Uterus (tissue), 2 donors: ENCODE measurements at regions not wholly inside any gene's neighbourhood (a gene's known extent, or its start where the extent isn't known, plus 50 kb on each side); places are given as distances from the start of the nearest gene placed in this dataset.

Source experiments
- POLR2A ChIP-seq, 2 donors: fragments of 450-650 bp; IDR thresholded peaks; one replicate each; pipeline ENCODE4 v1.6.1; 2016; ENCODE audit warnings: antibody characterized with exemption in 2 of 2, mild to moderate bottlenecking in 1 of 2, moderate library complexity in 1 of 2
- TF ChIP-seq, protein P1 (sequence below), 4 experiments: fragments of 200-600 bp in 2 of 4; fragments of 450-650 bp in 2 of 4; sonication (generic) in 2 of 4; IDR thresholded peaks; one replicate each; pipeline ENCODE4 v1.5.1; 2016 to 2019; ENCODE audit warnings: antibody characterized with exemption in 4 of 4, mild to moderate bottlenecking in 2 of 4, moderate library complexity in 1 of 4

- TF ChIP-seq, protein P1, sequence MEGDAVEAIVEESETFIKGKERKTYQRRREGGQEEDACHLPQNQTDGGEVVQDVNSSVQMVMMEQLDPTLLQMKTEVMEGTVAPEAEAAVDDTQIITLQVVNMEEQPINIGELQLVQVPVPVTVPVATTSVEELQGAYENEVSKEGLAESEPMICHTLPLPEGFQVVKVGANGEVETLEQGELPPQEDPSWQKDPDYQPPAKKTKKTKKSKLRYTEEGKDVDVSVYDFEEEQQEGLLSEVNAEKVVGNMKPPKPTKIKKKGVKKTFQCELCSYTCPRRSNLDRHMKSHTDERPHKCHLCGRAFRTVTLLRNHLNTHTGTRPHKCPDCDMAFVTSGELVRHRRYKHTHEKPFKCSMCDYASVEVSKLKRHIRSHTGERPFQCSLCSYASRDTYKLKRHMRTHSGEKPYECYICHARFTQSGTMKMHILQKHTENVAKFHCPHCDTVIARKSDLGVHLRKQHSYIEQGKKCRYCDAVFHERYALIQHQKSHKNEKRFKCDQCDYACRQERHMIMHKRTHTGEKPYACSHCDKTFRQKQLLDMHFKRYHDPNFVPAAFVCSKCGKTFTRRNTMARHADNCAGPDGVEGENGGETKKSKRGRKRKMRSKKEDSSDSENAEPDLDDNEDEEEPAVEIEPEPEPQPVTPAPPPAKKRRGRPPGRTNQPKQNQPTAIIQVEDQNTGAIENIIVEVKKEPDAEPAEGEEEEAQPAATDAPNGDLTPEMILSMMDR (IDR thresholded peaks at IDR 0.05) = no peak
- TF ChIP-seq POLR2A (IDR thresholded peaks at IDR 0.05) = no peak
Measured at GRCh38 chr5:44747396-44747795, 61.4 kb upstream of the MRPS30 start.
